Activated CD4-positive, CD25-positive, alpha-beta regulatory T cell treated with anti-CD3 and anti-CD28 coated beads, Interleukin-2, amount 50 U/mL, for 72 hours (primary cell): ENCODE measurements at regions not wholly inside any gene's neighbourhood (a gene's known extent, or its start where the extent isn't known, plus 50 kb on each side); places are given as distances from the start of the nearest gene placed in this dataset.
"Not testable (repeated sequence)": the region's sequence is repeated elsewhere in the genome, so short reads cannot be mapped to it uniquely, and the experiment has no call there.

Experiments
- DNase-seq: peaks from one replicate; pipeline ENCODE4 v3.0.0; 2021

- DNase-seq = no peak
Measured at GRCh38 chr1:166630369-166630768, 208.9 kb upstream of the POGK start.

GRCh38 chr1:166638137-166638536 is 201.1 kb upstream of the POGK start:
- DNase-seq = no peak

GRCh38 chr1:166657228-166657627 is 182.0 kb upstream of the POGK start:
- DNase-seq = not testable (repeated sequence)

- not testable (repeated sequence) for DNase-seq
Measured at GRCh38 chr1:166666790-166667189, 172.5 kb upstream of the POGK start.

GRCh38 chr1:166667600-166667999 is 171.7 kb upstream of the POGK start:
- not testable (repeated sequence) for DNase-seq

GRCh38 chr1:166671627-166672026 is 167.6 kb upstream of the POGK start:
- no peak for DNase-seq

GRCh38 chr1:166673722-166674121 is 165.6 kb upstream of the POGK start:
- DNase-seq = no peak

- no peak for DNase-seq
Measured at GRCh38 chr1:166675213-166675612, 164.1 kb upstream of the POGK start.

GRCh38 chr1:166676981-166677380 is 162.3 kb upstream of the POGK start:
- DNase-seq = no peak

GRCh38 chr1:166679369-166679768 is 159.9 kb upstream of the POGK start:
- no peak for DNase-seq

- no peak for DNase-seq
Measured at GRCh38 chr1:166682588-166682987, 156.7 kb upstream of the POGK start.

GRCh38 chr1:166684669-166685068 is 154.6 kb upstream of the POGK start:
- not testable (repeated sequence) for DNase-seq

- DNase-seq = no peak
Measured at GRCh38 chr1:166685200-166685599, 154.1 kb upstream of the POGK start.

- not testable (repeated sequence) for DNase-seq
Measured at GRCh38 chr1:166685891-166686290, 153.4 kb upstream of the POGK start.

GRCh38 chr1:166690596-166690995 is 148.7 kb upstream of the POGK start:
- not testable (repeated sequence) for DNase-seq

- no peak for DNase-seq
Measured at GRCh38 chr1:166691476-166691875, 147.8 kb upstream of the POGK start.

- no peak for DNase-seq
Measured at GRCh38 chr1:166692346-166692745, 146.9 kb upstream of the POGK start.

GRCh38 chr1:166693158-166693557 is 146.1 kb upstream of the POGK start:
- DNase-seq = no peak

- DNase-seq = no peak
Measured at GRCh38 chr1:166693673-166694297, 145.5 kb upstream of the POGK start.

- no peak for DNase-seq
Measured at GRCh38 chr1:166695115-166695514, 144.2 kb upstream of the POGK start.

- DNase-seq = not testable (repeated sequence)
Measured at GRCh38 chr1:166695834-166696233, 143.4 kb upstream of the POGK start.

- DNase-seq = no peak
Measured at GRCh38 chr1:166698771-166699170, 140.5 kb upstream of the POGK start.

- DNase-seq = no peak
Measured at GRCh38 chr1:166699613-166700012, 139.7 kb upstream of the POGK start.

GRCh38 chr1:166700696-166701095 is 138.6 kb upstream of the POGK start:
- no peak for DNase-seq

- no peak for DNase-seq
Measured at GRCh38 chr1:166701603-166702100, 137.6 kb upstream of the POGK start.
